H1 (cell line): ENCODE measurements at regions not wholly inside any gene's neighbourhood (a gene's known extent, or its start where the extent isn't known, plus 50 kb on each side); places are given as distances from the start of the nearest gene placed in this dataset.

Experiments used
- BRCA1 ChIP-seq: IDR thresholded peaks from 2 replicates; pipeline ENCODE4 v1.6.1; 2012; ENCODE audit warnings: low read depth, low read length, improper control_type of control experiment
- PHF8 ChIP-seq: fragments of 200-600 bp; sonication (generic); conservative IDR thresholded peaks from 2 replicates; pipeline ENCODE4 v1.7.1; 2012; ENCODE audit warnings: low read depth, mild to moderate bottlenecking, inconsistent platforms, low read length, moderate library complexity
- RBBP5 ChIP-seq: IDR thresholded peaks from 2 replicates; pipeline ENCODE4 v1.7.1; 2012; ENCODE audit warnings: low read depth, mild to moderate bottlenecking, inconsistent platforms, low read length, moderate library complexity, borderline replicate concordance
- TF ChIP-seq, protein P1 (sequence below): IDR thresholded peaks from 2 replicates; pipeline ENCODE4 v1.6.1; 2011; ENCODE audit warnings: low read depth, mild to moderate bottlenecking, low read length; ENCODE audit not compliant: insufficient read depth

- TF ChIP-seq PHF8 = no peak
- no peak for TF ChIP-seq BRCA1
- no peak for TF ChIP-seq RBBP5
- TF ChIP-seq, protein P1, sequence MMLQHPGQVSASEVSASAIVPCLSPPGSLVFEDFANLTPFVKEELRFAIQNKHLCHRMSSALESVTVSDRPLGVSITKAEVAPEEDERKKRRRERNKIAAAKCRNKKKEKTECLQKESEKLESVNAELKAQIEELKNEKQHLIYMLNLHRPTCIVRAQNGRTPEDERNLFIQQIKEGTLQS = no peak
These were observed 142.0 kb upstream of the PELI2 start (continued) for GRCh38 chr14:55976219-55976618.
